Erythroblast (primary cell): ENCODE measurements at regions not wholly inside any gene's neighbourhood (a gene's known extent, or its start where the extent isn't known, plus 50 kb on each side); places are given as distances from the start of the nearest gene placed in this dataset.

Experiments
- GATA1 ChIP-seq: IDR thresholded peaks from 2 replicates; pipeline ENCODE4 v1.6.1; 2011; ENCODE audit warnings: low read depth, mild to moderate bottlenecking, control low read depth, low read length, moderate library complexity
- POLR2A ChIP-seq: IDR thresholded peaks from 2 replicates; pipeline ENCODE4 v1.6.1; 2011; ENCODE audit warnings: mild to moderate bottlenecking, low read length

- TF ChIP-seq POLR2A (no peak), GATA1 (no peak)
These were observed 404.0 kb upstream of the GRIA1 start for GRCh38 chr5:153086486-153086885.
